ENCODE measurements at regions not wholly inside any gene's neighbourhood (a gene's known extent, or its start where the extent isn't known, plus 50 kb on each side); places are given as distances from the start of the nearest gene placed in this dataset.
"Not testable (repeated sequence)": the region's sequence is repeated elsewhere in the genome, so short reads cannot be mapped to it uniquely, and the experiment has no call there.

DNA sequence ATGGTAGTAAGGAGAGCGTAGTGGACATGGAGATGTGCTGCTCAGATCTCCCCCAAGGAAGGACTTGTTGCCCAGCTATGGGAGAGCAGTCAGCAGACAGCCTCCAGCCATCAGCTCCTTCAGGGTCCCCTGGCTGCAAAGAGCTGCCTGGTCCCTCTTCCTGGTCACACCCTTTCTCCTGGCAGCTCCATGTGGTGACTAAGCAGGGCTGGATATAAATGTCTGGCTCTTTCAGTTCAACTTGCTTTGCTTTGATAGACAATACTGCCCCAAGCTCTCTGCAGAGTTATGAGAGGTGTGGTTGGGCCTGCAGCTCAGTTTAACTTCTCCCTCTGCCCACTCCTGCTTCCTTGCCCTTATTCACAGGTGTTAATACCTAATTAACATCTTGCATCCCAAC is 64.1 kb upstream of the DDR1 start:
- FAIRE-seq, result no peak
- TF ChIP-seq POLR2A (IDR thresholded peaks at IDR 0.05; ENCODE audit: low read depth, low read length) (no peak), SPI1 (IDR thresholded peaks at IDR 0.05; ENCODE audit: low read depth, low read length) (no peak), TAF1 (IDR thresholded peaks at IDR 0.05; ENCODE audit: low read depth, low read length) (no peak), POLR2AphosphoS5 (IDR thresholded peaks at IDR 0.05; ENCODE audit: low read depth, low read length) (no peak), PAX5 (IDR thresholded peaks at IDR 0.05; ENCODE audit: insufficient read depth, low read length, severe bottlenecking) (no peak), POU2F2 (IDR thresholded peaks at IDR 0.05; ENCODE audit: low read depth, low read length) (no peak)
- DNase-seq (ENCODE audit: insufficient read length, low spot score), result no peak

DNA sequence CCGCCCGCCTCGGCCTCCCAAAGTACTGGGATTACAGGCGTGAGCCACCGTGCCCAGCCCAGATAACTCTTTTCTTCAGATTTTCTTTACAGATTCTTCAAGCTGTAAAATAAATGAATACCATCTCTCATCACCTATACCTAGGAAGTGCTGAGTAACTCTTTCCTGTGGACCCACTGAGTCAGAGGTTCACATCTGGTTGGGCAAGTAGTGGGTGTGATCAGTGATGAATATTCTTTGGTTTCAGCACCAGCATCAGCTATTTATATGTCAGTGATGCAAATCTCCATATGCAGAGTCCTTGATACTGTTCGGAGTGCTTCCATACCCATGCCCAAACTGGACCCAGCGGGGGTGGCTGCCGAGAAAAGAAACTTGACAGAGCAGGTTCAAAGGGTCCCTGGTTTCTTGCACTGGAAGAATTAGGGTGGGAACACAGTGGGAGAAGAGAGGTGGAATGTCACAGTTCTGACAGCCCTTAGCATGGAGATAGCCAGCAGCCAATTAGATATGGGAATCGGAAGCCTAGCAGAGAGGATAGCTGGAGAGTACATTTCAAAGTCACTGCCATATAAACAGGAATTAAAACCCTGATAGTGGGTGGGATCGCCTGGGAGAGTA is 64.9 kb upstream of the DDR1 start:
- DNase-seq (ENCODE audit: insufficient read length, low spot score) (no peak), FAIRE-seq (no peak)

DNA sequence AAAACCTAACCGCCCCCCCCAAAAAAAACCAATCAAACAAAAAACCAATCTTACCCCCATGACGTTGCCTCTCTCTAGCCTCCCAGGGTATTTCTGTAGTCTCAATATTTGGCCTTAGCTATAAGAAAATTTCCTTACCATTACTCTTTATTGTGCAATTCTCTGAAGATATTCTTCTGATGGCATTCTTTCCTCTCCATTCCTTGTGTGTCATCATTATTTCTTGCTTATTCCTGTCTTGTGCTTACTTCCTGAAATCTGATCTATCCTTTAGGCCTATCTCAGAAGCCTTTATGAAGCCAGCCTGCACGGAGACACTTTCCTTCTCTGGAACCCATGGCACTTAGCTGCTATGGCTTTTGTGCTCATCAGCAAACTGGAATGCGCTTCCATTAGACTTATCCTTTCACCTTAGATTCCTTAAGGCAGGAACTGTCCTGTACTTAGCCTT is 65.9 kb upstream of the DDR1 start:
- FAIRE-seq, result no peak
- no peak for TF ChIP-seq PAX5 (IDR thresholded peaks at IDR 0.05; ENCODE audit: insufficient read depth, low read length, severe bottlenecking)
- TF ChIP-seq POLR2AphosphoS5 (IDR thresholded peaks at IDR 0.05; ENCODE audit: low read depth, low read length), result no peak
- TF ChIP-seq TAF1 (IDR thresholded peaks at IDR 0.05; ENCODE audit: low read depth, low read length), result no peak
- TF ChIP-seq SPI1 (IDR thresholded peaks at IDR 0.05; ENCODE audit: low read depth, low read length), result no peak
- TF ChIP-seq POLR2A (IDR thresholded peaks at IDR 0.05; ENCODE audit: low read depth, low read length), result no peak
- no peak for TF ChIP-seq POU2F2 (IDR thresholded peaks at IDR 0.05; ENCODE audit: low read depth, low read length)
- DNase-seq (ENCODE audit: insufficient read length, low spot score), result no peak

More for the DNA sequence above, 64.9 kb upstream of the DDR1 start:
- TF ChIP-seq POLR2AphosphoS5 (IDR thresholded peaks at IDR 0.05; ENCODE audit: low read depth, low read length) (no peak), POU2F2 (IDR thresholded peaks at IDR 0.05; ENCODE audit: low read depth, low read length) (no peak), PAX5 (IDR thresholded peaks at IDR 0.05; ENCODE audit: insufficient read depth, low read length, severe bottlenecking) (no peak), SPI1 (IDR thresholded peaks at IDR 0.05; ENCODE audit: low read depth, low read length) (no peak), TAF1 (IDR thresholded peaks at IDR 0.05; ENCODE audit: low read depth, low read length) (no peak), POLR2A (IDR thresholded peaks at IDR 0.05; ENCODE audit: low read depth, low read length) (no peak)

- no peak for TF ChIP-seq POLR2AphosphoS5 (IDR thresholded peaks at IDR 0.05; ENCODE audit: low read depth, low read length)
- TF ChIP-seq SPI1 (IDR thresholded peaks at IDR 0.05; ENCODE audit: low read depth, low read length), result peak; percentile 66
- FAIRE-seq, result no peak
- no peak for DNase-seq (ENCODE audit: insufficient read length, low spot score)
These were observed 67.3 kb upstream of the DDR1 start for GRCh38 chr6:30816791-30817739.

GRCh38 chr6:30816296-30816695 is 68.0 kb upstream of the DDR1 start:
- not testable (repeated sequence) for FAIRE-seq; DNase-seq (ENCODE audit: insufficient read length, low spot score)

DNA sequence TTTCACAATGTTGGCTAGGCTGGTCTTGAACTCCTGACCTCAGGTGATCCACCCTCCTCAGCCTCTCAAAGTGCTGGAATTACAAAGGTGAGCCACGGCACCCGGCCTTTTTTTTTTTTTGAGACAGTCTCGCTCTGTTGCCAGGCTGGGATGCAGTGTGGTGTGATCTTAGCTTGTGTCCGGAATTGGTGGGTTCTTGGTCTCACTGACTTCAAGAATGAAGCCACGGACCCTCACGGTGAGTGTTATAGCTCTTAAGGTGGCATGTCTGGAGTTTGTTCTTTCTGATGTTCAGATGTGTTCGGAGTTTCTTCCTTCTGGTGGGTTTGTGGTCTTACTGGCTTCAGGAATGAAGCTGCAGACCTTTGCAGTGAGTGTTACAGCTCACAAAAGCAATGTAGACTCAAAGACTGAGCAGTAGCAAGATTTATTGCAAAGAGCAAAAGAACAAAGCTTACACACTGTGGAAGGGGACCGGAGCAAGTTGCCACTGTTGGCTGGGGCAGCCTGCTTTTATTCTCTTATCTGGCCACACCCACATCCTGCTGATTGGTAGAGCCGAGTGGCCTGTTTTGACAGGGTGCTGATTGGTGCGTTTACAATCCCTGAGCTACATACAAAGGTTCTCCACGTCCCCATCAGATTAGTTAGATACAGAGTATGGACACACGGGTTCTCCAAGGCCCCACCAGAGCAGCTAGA is 69.1 kb upstream of the DDR1 start:
- not testable (repeated sequence) for FAIRE-seq; DNase-seq (ENCODE audit: insufficient read length, low spot score)

DNA sequence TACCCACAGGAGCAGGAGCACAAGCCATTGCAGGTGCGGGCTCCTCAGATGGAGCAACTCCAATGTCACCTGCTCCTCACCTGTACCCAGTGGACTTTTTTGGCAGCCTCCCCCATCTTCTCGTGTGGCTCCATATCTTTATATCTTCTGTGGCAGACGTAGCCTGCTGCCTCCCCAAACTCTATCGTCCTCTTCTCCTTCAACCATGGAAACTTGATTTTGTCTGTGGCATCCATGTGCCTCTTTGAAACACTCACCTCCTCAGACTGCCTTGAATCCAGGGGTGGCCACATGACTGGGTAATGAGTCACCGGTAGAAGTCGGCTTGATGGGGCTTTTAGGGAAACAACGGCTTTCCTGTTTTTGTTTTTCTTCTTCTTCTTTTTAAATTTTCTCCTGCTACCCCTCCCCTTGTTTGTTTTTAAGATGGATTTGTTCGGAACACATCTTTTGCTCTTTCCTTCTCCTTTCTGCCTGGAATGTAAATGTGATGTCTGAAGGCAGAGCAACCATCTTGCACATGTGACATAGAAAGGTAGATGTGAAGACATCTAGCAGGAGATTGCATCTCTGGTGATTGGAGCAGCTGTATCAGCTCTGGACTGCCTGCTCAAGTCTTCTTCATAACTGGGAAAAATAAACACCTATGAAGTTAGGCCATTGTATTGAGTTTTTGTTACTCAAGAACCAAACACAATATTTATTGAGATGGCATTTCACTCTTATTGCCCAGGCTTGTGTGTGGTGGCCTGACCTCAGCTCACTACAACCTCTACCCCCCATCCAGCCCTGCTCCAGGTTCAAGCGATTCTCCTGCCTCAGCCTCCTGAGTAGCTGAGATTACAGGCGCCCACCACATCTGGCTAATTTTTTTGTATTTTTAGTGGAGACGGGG is 69.9 kb upstream of the DDR1 start:
- TF ChIP-seq POU2F2 (IDR thresholded peaks at IDR 0.05; ENCODE audit: low read depth, low read length), result no peak
- no peak for FAIRE-seq
- DNase-seq (ENCODE audit: insufficient read length, low spot score), result no peak

- TF ChIP-seq POLR2A (IDR thresholded peaks at IDR 0.05; ENCODE audit: low read depth, low read length) (no peak), TAF1 (IDR thresholded peaks at IDR 0.05; ENCODE audit: low read depth, low read length) (no peak), POLR2AphosphoS5 (IDR thresholded peaks at IDR 0.05; ENCODE audit: low read depth, low read length) (no peak), SPI1 (IDR thresholded peaks at IDR 0.05; ENCODE audit: low read depth, low read length) (no peak), PAX5 (IDR thresholded peaks at IDR 0.05; ENCODE audit: insufficient read depth, low read length, severe bottlenecking) (no peak), POU2F2 (IDR thresholded peaks at IDR 0.05; ENCODE audit: low read depth, low read length) (no peak)
- DNase-seq (ENCODE audit: insufficient read length, low spot score), result no peak
- no peak for FAIRE-seq
These were observed 69.3 kb upstream of the IER3 start for GRCh38 chr6:30813631-30814145.

GRCh38 chr6:30810813-30811339 is 66.5 kb upstream of the IER3 start:
- DNase-seq (ENCODE audit: insufficient read length, low spot score), result no peak
- FAIRE-seq, result peak; percentile 93
- TF ChIP-seq POU2F2 (IDR thresholded peaks at IDR 0.05; ENCODE audit: low read depth, low read length), result peak; percentile 96
- peak; percentile 60 for TF ChIP-seq SPI1 (IDR thresholded peaks at IDR 0.05; ENCODE audit: low read depth, low read length)
- peak; percentile 27 for TF ChIP-seq PAX5 (IDR thresholded peaks at IDR 0.05; ENCODE audit: insufficient read depth, low read length, severe bottlenecking)
- TF ChIP-seq POLR2AphosphoS5 (IDR thresholded peaks at IDR 0.05; ENCODE audit: low read depth, low read length), result no peak
- TF ChIP-seq TAF1 (IDR thresholded peaks at IDR 0.05; ENCODE audit: low read depth, low read length), result no peak
- TF ChIP-seq POLR2A (IDR thresholded peaks at IDR 0.05; ENCODE audit: low read depth, low read length), result no peak

DNA sequence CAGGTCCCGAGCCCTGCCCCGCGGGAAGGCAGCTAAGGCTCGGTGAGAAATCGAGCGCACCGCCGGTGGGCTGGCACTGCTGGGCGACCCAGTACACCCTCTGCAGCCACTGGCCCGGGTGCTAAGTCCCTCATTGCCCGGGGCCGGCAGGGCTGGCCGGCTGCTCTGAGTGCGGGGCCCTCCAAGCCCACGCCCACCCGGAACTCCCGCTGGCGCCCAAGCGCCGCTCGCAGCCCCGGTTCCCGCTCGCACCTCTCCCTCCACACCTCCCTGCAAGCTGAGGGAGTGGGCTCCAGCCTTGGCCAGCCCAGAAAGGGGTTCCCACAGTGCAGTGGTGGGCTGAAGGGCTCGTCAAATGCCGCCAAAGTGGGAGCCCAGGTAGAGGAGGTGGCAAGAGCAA is 63.2 kb upstream of the IER3 start:
- not testable (repeated sequence) for FAIRE-seq; DNase-seq (ENCODE audit: insufficient read length, low spot score)
